ENCODE measurements at regions not wholly inside any gene's neighbourhood (a gene's known extent, or its start where the extent isn't known, plus 50 kb on each side); places are given as distances from the start of the nearest gene placed in this dataset.

- DNase-seq = no peak
These were observed 211.7 kb downstream of the ABHD5 start for GRCh38 chr3:43902415-43902814.

- DNase-seq = no peak
These were observed 214.4 kb downstream of the ABHD5 start for GRCh38 chr3:43905157-43905556.

- DNase-seq = no peak
These were observed 216.2 kb downstream of the ABHD5 start for GRCh38 chr3:43906849-43907507.

DNA sequence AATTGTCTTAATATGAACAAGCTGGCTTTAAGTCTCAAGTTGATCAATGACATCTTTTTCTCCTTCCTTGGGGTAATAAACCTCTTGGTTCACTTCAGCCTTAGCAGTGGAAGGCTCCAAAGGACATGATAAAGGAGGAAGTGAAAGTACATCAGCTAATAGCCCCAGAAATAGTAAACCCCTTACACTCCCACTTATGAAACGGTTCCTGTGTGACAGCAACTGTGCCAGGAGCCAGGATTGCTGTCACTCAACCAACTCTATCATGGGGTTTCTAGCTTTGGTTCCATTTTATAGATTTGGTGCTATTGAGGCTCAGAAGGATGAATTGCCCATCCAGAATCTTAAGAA lies 216.7 kb downstream of the ABHD5 start:
- no peak for DNase-seq

DNA sequence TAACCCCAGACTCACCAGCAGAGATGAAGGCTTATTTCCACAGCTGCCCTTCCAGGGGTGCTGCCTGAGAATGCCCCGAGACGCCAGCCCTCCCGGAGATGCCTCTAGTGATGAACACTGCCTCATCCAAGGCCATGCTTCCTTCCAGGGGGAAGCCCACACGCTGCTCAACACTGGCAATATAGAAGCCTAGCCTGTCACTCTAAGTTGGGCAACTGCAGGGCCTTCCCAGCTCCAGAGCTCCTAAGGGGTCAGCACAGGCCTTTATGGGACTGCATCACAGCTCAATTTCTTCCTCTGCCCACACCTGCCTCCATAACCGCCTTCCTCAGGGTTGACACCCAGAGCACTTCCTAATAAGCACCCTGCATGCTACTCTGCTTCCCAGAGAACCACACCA lies 217.7 kb downstream of the ABHD5 start:
- DNase-seq = no peak

DNA sequence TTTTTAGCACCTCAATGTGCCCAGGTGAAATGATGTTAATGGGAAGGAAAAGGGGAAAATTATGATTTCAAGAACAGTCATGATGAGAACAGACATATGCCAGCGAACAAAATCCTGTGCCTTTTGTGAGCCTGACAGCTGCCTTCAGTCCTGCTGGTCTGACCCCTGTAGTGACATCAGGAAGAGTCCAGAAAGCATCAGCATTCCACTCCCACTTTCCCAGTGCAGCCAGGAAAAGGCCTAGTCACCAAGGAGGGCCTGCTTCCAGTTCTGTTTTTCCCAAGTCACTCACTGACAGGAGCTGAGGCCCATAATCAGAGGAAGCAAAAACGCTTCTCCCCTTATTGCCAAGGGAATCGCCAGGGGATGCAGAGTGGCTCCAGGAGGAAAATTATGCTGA lies 218.4 kb downstream of the ABHD5 start:
- no peak for DNase-seq

DNA sequence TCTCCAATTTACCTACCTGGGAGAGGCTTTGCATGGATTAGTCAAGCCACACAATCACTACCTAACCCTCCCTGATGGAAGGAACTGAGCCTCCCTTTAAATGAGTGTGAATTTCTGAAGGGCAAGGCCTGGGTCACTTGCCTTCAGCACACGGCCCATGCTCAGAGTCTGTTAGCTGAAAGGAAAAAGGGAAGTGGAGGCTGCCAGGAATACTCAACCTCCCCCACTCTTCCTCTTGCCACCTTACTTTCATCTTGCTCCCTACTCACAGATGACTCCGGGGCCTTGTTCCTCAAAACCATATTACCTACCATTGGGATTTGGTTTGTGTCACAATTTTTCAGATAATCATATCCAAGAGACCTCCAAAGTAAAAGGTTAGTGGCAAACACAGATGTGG lies 220.0 kb downstream of the ABHD5 start:
- DNase-seq = no peak

- no peak for DNase-seq
These were observed 222.6 kb downstream of the ABHD5 start for GRCh38 chr3:43913036-43913948.

- DNase-seq = no peak
These were observed 223.5 kb downstream of the ABHD5 start for GRCh38 chr3:43914269-43914668.

- no peak for DNase-seq
These were observed 224.8 kb downstream of the ABHD5 start for GRCh38 chr3:43915546-43915945.

DNA sequence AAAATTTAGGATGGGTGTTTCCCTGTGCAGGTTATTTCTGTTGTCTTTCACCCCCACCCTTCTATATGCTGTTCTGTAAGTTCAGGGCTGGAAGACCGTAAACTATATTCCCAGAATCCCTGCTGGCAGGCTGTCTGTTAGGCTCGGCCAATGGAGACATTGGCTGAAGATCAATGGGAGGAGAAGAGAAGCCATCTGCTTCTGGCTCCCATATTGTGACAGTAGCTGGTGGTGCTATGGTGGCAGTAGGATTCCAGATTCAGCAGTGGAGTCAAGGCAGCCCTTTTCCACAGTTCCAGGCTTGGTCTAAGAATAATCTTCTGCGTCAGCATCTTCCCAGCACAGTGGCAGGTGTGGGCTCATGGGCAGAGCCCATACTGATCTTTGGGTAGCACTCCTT lies 226.6 kb downstream of the ABHD5 start:
- DNase-seq = no peak

DNA sequence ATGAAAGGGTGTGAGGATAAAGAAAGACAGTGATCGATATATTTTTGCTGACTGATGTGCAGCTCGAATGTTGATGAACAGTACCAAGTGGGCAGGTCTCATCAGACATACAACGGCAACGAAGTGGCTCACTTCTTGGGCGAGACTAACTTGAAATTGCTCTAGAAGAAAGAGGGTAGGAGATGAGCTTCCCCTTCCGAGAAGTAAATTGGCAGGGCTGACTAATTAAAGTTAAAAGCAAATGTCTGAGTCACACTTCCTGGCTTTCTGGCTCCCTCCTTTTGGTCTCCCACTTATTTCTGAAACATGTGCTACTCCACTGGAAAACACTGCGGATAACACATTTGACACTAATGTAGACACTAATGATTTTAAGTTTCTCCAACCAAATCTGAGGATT lies 228.3 kb downstream of the ABHD5 start:
- DNase-seq = no peak

GRCh38 chr3:43921056-43921648 lies 230.4 kb downstream of the ABHD5 start:
- DNase-seq = no peak

GRCh38 chr3:43922374-43922773 lies 231.6 kb downstream of the ABHD5 start:
- no peak for DNase-seq

DNA sequence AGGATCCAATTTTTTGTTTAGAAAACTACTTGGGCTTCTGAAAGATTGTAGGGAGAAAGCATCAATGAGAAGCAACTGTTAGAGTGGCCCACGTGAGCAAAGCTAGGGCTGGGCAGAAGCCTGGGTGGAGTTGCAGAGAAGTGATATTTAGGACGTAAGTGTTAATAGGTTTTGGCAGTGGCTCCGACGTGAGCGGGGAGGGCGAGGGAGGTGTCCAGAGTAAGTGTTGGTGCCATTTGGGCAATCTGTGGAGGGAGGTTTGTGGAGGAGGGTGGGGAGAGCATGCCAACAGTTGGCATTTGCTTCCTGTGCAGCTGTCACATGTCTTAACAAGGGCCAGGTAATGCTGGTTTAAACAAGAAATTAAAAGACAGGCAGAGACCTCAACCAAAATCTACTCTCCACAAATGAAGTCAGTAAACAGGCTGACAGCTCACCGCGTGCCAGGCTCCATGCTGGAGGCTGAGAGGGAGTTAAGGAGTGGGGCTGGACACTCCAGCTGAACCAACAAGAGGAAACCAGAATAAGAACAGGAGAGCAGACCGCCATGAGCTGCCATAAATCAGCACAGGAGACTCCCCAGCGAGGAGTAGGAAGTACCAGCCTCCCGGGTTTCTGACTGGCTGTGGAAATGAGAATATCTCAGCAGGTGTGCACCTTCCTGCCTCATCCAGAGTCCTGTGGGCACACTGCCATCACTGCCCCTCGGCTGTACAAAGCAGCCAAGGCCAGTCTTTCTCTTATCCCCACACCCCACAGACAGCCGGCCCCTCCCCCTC lies 232.6 kb downstream of the ABHD5 start:
- DNase-seq = no peak

DNA sequence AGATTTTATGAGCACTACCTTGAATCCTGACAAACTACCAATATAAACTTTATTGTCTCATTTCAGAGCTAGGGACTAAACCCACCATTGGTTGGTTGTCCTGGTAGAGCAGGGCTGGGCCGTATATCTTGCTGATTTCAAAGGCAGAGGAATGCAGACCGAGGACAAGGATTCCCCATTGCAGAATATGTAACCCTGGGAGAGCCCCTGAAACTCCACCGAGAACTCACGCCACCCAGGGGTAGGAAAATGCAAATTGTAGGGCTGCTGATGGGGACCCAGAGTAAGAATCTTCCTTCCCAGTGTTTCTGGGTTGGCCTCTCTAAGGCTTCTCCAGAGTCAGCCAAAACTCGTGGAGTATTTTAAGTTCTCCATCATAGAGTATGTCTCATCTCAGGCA lies 235.3 kb downstream of the ABHD5 start:
- no peak for DNase-seq

DNA sequence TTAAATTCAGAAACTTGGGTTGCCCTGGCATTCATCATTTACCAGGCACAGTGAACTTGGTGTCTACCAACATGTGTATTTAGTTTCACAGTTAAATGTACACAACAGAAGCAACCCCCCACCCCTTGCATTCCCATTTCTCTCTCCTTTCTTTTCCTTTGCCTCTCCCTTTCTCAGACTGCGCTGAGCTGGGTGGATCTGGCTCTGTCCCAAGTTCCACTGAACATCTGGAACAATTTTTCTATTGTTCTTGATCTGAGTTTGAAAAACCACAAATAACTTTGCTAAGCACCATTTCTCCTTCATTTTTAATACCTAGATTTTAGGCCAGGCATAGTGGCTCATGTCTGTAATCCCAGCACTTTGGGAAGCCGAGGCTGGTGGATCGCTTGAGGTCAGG lies 242.2 kb downstream of the ABHD5 start:
- DNase-seq = no peak

- no peak for DNase-seq
These were observed 257.3 kb downstream of the ABHD5 start for GRCh38 chr3:43948013-43948412.

- no peak for DNase-seq
These were observed 258.9 kb downstream of the ABHD5 start for GRCh38 chr3:43949594-43949993.

DNA sequence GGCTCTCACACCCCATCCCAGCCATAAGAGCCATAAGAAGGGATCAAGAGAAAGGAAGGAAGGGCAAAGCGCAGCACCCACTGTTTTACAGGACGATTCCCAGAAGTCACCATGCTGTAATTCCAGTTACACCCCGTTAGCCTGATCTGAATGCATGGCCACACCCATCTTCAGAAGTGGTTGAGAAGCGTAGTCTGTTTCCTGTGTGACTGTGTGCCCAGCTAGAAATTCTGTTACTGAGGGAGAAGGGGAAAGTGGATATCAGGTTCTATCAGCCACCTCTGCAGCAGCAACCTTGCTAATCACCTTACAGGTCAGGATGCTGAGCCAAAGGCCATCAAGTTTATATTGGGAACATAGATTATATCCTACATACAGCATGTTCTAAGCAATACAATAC lies 260.0 kb downstream of the ABHD5 start:
- DNase-seq = no peak

DNA sequence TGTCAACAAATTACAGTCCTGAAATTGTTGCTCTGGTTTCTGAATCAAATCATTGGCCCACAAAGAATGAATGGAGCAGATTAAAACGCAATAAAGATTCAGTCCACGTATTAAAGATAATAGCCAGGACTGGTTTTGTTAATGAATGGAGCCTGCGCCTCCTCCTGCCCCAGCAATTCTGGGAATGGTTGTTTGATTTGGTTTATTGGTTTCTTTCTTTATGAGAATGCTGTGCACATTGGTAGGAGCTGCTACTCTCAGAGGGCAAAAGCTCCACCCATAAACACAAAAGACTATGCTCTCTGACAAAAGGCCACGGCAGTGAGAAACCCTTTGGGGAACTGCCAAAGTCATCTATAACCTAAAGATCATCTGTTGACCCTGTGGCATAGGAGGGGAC lies 261.1 kb downstream of the ABHD5 start:
- DNase-seq = no peak

DNA sequence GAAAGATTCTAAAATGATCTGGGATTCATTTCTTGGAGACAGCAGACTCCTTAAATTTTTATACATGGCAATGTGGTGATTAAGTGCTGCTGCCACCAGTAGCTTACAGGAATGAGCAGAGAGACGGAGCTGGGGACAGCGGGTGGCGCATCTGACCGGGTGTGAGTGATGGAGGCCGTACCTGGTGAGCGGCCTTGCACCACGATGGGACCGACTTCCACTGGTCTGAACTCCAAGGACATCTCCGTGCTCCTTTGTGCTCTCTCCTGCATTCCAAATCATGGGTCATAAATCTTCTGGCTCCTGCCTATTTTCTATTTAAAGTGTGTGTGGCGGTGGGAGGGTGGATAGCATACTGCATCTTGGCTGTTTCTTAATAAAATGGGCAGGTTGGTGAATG lies 262.6 kb downstream of the ABHD5 start:
- DNase-seq = no peak

Data from T1000 (cell line).